BJ (cell line): ENCODE measurements at regions not wholly inside any gene's neighbourhood (a gene's known extent, or its start where the extent isn't known, plus 50 kb on each side); places are given as distances from the start of the nearest gene placed in this dataset.

ENCODE experiments used
- CTCF ChIA-PET: fragments of 350-600 bp; formaldehyde crosslinking; extraction: SDS; loops from one replicate; lab custom pipeline; 2021; ENCODE audit warnings: antibody characterized with exemption, inconsistent platforms; lab: Yijun Ruan, JAX
- POLR2A ChIA-PET: fragments of 300-600 bp; sonication (Branson Sonifier 250); formaldehyde crosslinking; extraction: SDS; loops from one replicate; lab custom pipeline; 2021; ENCODE audit warnings: antibody characterized with exemption; lab: Charles Lee
- DNase-seq: peaks from one replicate; pipeline ENCODE4 v3.0.0-alpha.2; 2011; ENCODE audit warnings: low read depth
- H3K27me3 ChIP-seq: 2 replicates; pipeline ENCODE4 v1.6.0; 2011; ENCODE audit warnings: low read length; ENCODE audit not compliant: control insufficient read depth, insufficient read depth
- H3K36me3 ChIP-seq: 2 replicates; pipeline ENCODE4 v1.5.1; 2011; ENCODE audit warnings: low read length; ENCODE audit not compliant: control insufficient read depth, insufficient read depth
- H3K4me3 ChIP-seq: 2 replicates; pipeline ENCODE4 v1.5.1; 2011; ENCODE audit warnings: low read depth, mild to moderate bottlenecking, control low read depth, low read length
- CTCF ChIP-seq: IDR thresholded peaks from 2 replicates; pipeline ENCODE4 v1.5.1; 2011; ENCODE audit warnings: low read depth, mild to moderate bottlenecking, control low read depth, inconsistent platforms, low read length, moderate library complexity; ENCODE audit not compliant: insufficient read depth

- ChIA-PET CTCF (no interaction called here), POLR2A (no interaction called here)
- DNase-seq = no peak
- no peak for TF ChIP-seq CTCF
- no peak overlapping the region for H3K4me3 ChIP-seq
- no peaks in the 10 kb centered on the region for H3K36me3 ChIP-seq
- no peaks in the 10 kb centered on the region for H3K27me3 ChIP-seq
Observed at GRCh38 chr5:104353371-104353770, 790.8 kb upstream of the NUDT12 start.

- DNase-seq = no peak
- no peak overlapping the region for H3K4me3 ChIP-seq
- H3K36me3 ChIP-seq = no peaks in the 10 kb centered on the region
- ChIA-PET CTCF (no interaction called here), POLR2A (no interaction called here)
- TF ChIP-seq CTCF = no peak
- no peaks in the 10 kb centered on the region for H3K27me3 ChIP-seq
Observed at GRCh38 chr5:104352954-104353353, 790.4 kb upstream of the NUDT12 start.

- no peak for TF ChIP-seq CTCF
- no peak for DNase-seq
- H3K36me3 ChIP-seq = no peaks in the 10 kb centered on the region
- POLR2A ChIA-PET = no interaction called here
- CTCF ChIA-PET = no interaction called here
- H3K27me3 ChIP-seq = no peaks in the 10 kb centered on the region
- H3K4me3 ChIP-seq = no peak overlapping the region
Observed at GRCh38 chr5:104347119-104347708, 784.6 kb upstream of the NUDT12 start.

- Histone ChIP-seq H3K4me3 (no peak overlapping the region), H3K27me3 (no peaks in the 10 kb centered on the region), H3K36me3 (no peaks in the 10 kb centered on the region)
- ChIA-PET POLR2A (no interaction called here), CTCF (no interaction called here)
- DNase-seq = no peak
- no peak for TF ChIP-seq CTCF
Observed at GRCh38 chr5:104345222-104346016, 782.8 kb upstream of the NUDT12 start.

- Histone ChIP-seq H3K4me3 (no peak overlapping the region), H3K27me3 (no peaks in the 10 kb centered on the region), H3K36me3 (no peaks in the 10 kb centered on the region)
- TF ChIP-seq CTCF = no peak
- ChIA-PET CTCF (no interaction called here), POLR2A (no interaction called here)
- no peak for DNase-seq
Observed at GRCh38 chr5:104344809-104345208, 782.2 kb upstream of the NUDT12 start.
